Testis (tissue), 2 donors: ENCODE measurements at regions not wholly inside any gene's neighbourhood (a gene's known extent, or its start where the extent isn't known, plus 50 kb on each side); places are given as distances from the start of the nearest gene placed in this dataset.

Experiments used
- POLR2A ChIP-seq: fragments of 450-650 bp; IDR thresholded peaks from one replicate; pipeline ENCODE4 v1.6.1; 2017; ENCODE audit warnings: antibody characterized with exemption, mild to moderate bottlenecking, moderate library complexity
- TF ChIP-seq, protein P1 (sequence below), 3 experiments: fragments of 450-650 bp in 2 of 3; fragments of 200-600 bp in 1 of 3; sonication (generic) in 1 of 3; IDR thresholded peaks; one replicate each; pipeline ENCODE4 v1.5.1; 2016 to 2019; ENCODE audit warnings: antibody characterized with exemption in 3 of 3, mild to moderate bottlenecking in 2 of 3, moderate library complexity in 1 of 3

DNA sequence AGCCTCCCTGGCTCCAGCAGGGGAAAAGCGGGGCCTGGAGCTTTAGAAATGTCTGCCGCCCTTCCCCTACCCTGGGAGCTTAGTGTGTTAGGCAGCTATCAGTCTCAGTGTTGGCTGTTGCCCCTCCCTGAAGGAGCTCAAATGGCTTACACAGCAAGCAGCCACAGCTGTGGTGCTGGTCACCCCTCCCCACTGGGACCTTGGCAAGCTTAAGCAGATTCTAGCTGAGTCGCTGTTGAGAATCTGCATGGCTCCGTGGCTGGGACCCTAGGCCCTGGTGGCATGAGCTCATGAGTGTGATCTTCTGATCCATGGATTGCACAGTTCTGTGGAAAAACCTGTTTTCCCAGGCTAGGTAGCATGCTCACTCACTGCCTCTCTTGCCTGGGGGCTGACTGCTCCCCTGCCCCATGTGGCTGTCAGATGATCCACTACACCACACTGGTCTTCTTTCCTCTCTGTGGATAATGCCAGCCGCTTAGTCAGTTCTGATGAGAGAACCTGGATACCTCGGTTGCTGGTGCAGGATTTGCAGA, 714.0 kb downstream of the MAFB start:
- TF ChIP-seq POLR2A: no peak
- TF ChIP-seq, protein P1, sequence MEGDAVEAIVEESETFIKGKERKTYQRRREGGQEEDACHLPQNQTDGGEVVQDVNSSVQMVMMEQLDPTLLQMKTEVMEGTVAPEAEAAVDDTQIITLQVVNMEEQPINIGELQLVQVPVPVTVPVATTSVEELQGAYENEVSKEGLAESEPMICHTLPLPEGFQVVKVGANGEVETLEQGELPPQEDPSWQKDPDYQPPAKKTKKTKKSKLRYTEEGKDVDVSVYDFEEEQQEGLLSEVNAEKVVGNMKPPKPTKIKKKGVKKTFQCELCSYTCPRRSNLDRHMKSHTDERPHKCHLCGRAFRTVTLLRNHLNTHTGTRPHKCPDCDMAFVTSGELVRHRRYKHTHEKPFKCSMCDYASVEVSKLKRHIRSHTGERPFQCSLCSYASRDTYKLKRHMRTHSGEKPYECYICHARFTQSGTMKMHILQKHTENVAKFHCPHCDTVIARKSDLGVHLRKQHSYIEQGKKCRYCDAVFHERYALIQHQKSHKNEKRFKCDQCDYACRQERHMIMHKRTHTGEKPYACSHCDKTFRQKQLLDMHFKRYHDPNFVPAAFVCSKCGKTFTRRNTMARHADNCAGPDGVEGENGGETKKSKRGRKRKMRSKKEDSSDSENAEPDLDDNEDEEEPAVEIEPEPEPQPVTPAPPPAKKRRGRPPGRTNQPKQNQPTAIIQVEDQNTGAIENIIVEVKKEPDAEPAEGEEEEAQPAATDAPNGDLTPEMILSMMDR (IDR thresholded peaks at IDR 0.05): no peak
